ENCODE measurements at regions not wholly inside any gene's neighbourhood (a gene's known extent, or its start where the extent isn't known, plus 50 kb on each side); places are given as distances from the start of the nearest gene placed in this dataset.

- TF ChIP-seq PATZ1 (CRISPR knock-in tag; IDR thresholded peaks at IDR 0.05; ENCODE audit: borderline replicate concordance) (no peak), ZFP30 (CRISPR knock-in tag; IDR thresholded peaks at IDR 0.05) (peak; percentile 100), ZFP3 (CRISPR knock-in tag; IDR thresholded peaks at IDR 0.05) (no peak), CSRNP3 (CRISPR knock-in tag; IDR thresholded peaks at IDR 0.05) (no peak)
Measured at GRCh38 chr2:10515887-10516286, 67.8 kb upstream of the ODC1 start.
